MCF 10A (cell line): ENCODE measurements at regions not wholly inside any gene's neighbourhood (a gene's known extent, or its start where the extent isn't known, plus 50 kb on each side); places are given as distances from the start of the nearest gene placed in this dataset.

Experiments used
- BruUV-seq: library from RNA; stranded (reverse); fragments of 400-500 nt; replicated peaks from 2 replicates; lab custom pipeline; 2021; lab: Mats Ljungman, UMichigan
- CTCF ChIA-PET: fragments of 300-600 bp; sonication (Branson Sonifier 250); formaldehyde crosslinking; extraction: SDS; loops from one replicate; lab custom pipeline; 2021; ENCODE audit warnings: antibody characterized with exemption, inconsistent platforms; lab: Yijun Ruan, JAX
- POLR2A ChIA-PET: fragments of 300-600, 350-650 bp; sonication (Branson Sonifier 250); formaldehyde crosslinking; extraction: SDS; loops from one replicate; lab custom pipeline; 2020; ENCODE audit warnings: antibody characterized with exemption, inconsistent platforms; lab: Yijun Ruan, JAX
- DNase-seq: peaks from one replicate; pipeline ENCODE4 v3.0.0-alpha.2; 2018; ENCODE audit not compliant: unreplicated experiment
- H3K27ac Mint-ChIP-seq: one replicate; pipeline ENCODE4 v1.8.0; 2022; ENCODE audit warnings: mild to moderate bottlenecking, low read depth, mixed read lengths; ENCODE audit not compliant: unreplicated experiment
- H3K27me3 Mint-ChIP-seq: one replicate; pipeline ENCODE4 v1.8.0; 2022; ENCODE audit warnings: mixed read lengths; ENCODE audit not compliant: insufficient read depth, unreplicated experiment
- H3K36me3 Mint-ChIP-seq: one replicate; pipeline ENCODE4 v1.8.0; 2022; ENCODE audit warnings: mild to moderate bottlenecking, moderate library complexity, mixed read lengths; ENCODE audit not compliant: insufficient read depth, unreplicated experiment
- H3K4me1 Mint-ChIP-seq: one replicate; pipeline ENCODE4 v1.8.0; 2022; ENCODE audit warnings: mixed read lengths; ENCODE audit not compliant: insufficient read depth, unreplicated experiment
- H3K4me3 Mint-ChIP-seq: one replicate; pipeline ENCODE4 v1.8.0; 2022; ENCODE audit warnings: mild to moderate bottlenecking, moderate library complexity, mixed read lengths; ENCODE audit not compliant: unreplicated experiment
- H3K9me3 Mint-ChIP-seq: one replicate; pipeline ENCODE4 v1.8.0; 2022; ENCODE audit warnings: mixed read lengths; ENCODE audit not compliant: unreplicated experiment
- CTCF ChIP-seq: fragments of 200-600 bp; IDR thresholded peaks from one replicate; pipeline ENCODE4 v1.8.0; 2022; ENCODE audit warnings: antibody characterized with exemption, mild to moderate bottlenecking; ENCODE audit not compliant: unreplicated experiment
- intact Hi-C: fragments of 100-400 bp; cut with micrococcal nuclease; formaldehyde crosslinking; loops from 2 replicates; pipeline ENCODE4 v1.14.1; 2022

- H3K9me3 Mint-ChIP-seq, result no peaks in the 10 kb centered on the region
- no peak overlapping the region for H3K4me3 Mint-ChIP-seq
- no peaks in the 10 kb centered on the region for H3K4me1 Mint-ChIP-seq
- no peak overlapping the region for H3K27ac Mint-ChIP-seq
- no peak for DNase-seq
- intact Hi-C loops, result no loop called here
- no peaks in the 10 kb centered on the region for H3K36me3 Mint-ChIP-seq
- ChIA-PET POLR2A (no interaction called here), CTCF (no interaction called here)
- TF ChIP-seq CTCF, result no peak
- no peaks in the 10 kb centered on the region for H3K27me3 Mint-ChIP-seq
- BruUV-seq, result no TSS peak
Observed at GRCh38 chr13:84430446-84430845, 548.2 kb upstream of the SLITRK1 start.

- BruUV-seq, result no TSS peak
- peak; percentile 8 for DNase-seq
Observed at GRCh38 chr13:84430015-84430414, 547.7 kb upstream of the SLITRK1 start.

GRCh38 chr13:84418041-84418440 lies 535.8 kb upstream of the SLITRK1 start:
- no peak overlapping the region for H3K27ac Mint-ChIP-seq
- H3K4me1 Mint-ChIP-seq, result no peaks in the 10 kb centered on the region
- intact Hi-C loops, result no loop called here
- ChIA-PET POLR2A (no interaction called here), CTCF (interaction anchor here (0.6 kb wide), 1 partner anchor 8 kb away, joined by 4 read pairs; no protein-coding TSS in a partner anchor)
- no peaks in the 10 kb centered on the region for H3K27me3 Mint-ChIP-seq
- H3K9me3 Mint-ChIP-seq, result peaks cover 17% of the 10 kb centered on the region
- H3K36me3 Mint-ChIP-seq, result peaks cover 7% of the 10 kb centered on the region
- H3K4me3 Mint-ChIP-seq, result no peak overlapping the region
- DNase-seq, result no peak
- BruUV-seq, result no TSS peak
- TF ChIP-seq CTCF, result no peak

More at GRCh38 chr13:84430015-84430414, 547.7 kb upstream of the SLITRK1 start:
- ChIA-PET CTCF (no interaction called here), POLR2A (no interaction called here)
- H3K9me3 Mint-ChIP-seq, result no peaks in the 10 kb centered on the region
- no peaks in the 10 kb centered on the region for H3K27me3 Mint-ChIP-seq
- intact Hi-C loops, result no loop called here
- no peak overlapping the region for H3K27ac Mint-ChIP-seq
- H3K36me3 Mint-ChIP-seq, result no peaks in the 10 kb centered on the region
- H3K4me3 Mint-ChIP-seq, result no peak overlapping the region
- no peak for TF ChIP-seq CTCF
- H3K4me1 Mint-ChIP-seq, result no peaks in the 10 kb centered on the region

- H3K36me3 Mint-ChIP-seq, result peaks cover 7% of the 10 kb centered on the region
- BruUV-seq, result no TSS peak
- no peak for DNase-seq
Observed at GRCh38 chr13:84417416-84417815, 535.1 kb upstream of the SLITRK1 start.

More at GRCh38 chr13:84417416-84417815, 535.1 kb upstream of the SLITRK1 start:
- no peak overlapping the region for H3K27ac Mint-ChIP-seq
- ChIA-PET POLR2A (no interaction called here), CTCF (interaction anchor here (0.6 to 0.9 kb wide), 2 partner anchors 21 to 126 kb away, joined by 3 to 6 read pairs; no protein-coding TSS in a partner anchor)
- H3K4me1 Mint-ChIP-seq, result no peaks in the 10 kb centered on the region
- TF ChIP-seq CTCF, result no peak
- intact Hi-C loops, result no loop called here
- H3K9me3 Mint-ChIP-seq, result peaks cover 17% of the 10 kb centered on the region
- no peak overlapping the region for H3K4me3 Mint-ChIP-seq
- H3K27me3 Mint-ChIP-seq, result no peaks in the 10 kb centered on the region
